Mucosa of gallbladder (tissue), 1 donor: ENCODE measurements at regions not wholly inside any gene's neighbourhood (a gene's known extent, or its start where the extent isn't known, plus 50 kb on each side); places are given as distances from the start of the nearest gene placed in this dataset.

Source experiments
- DNase-seq: peaks from one replicate; pipeline ENCODE4 v3.0.0-alpha.2; 2020; ENCODE audit warnings: low spot score
- donor health status: DM: no; HTN: no; CAD: no.

- DNase-seq, result no peak
Observed at GRCh38 chr6:163923658-163924411, 509.3 kb downstream of the QKI start.

GRCh38 chr6:163922562-163922961 is 508.0 kb downstream of the QKI start:
- no peak for DNase-seq

- no peak for DNase-seq
Observed at GRCh38 chr6:163919652-163920051, 505.1 kb downstream of the QKI start.

GRCh38 chr6:163916315-163917081 is 502.0 kb downstream of the QKI start:
- no peak for DNase-seq

- DNase-seq, result no peak
Observed at GRCh38 chr6:163915131-163915530, 500.6 kb downstream of the QKI start.

GRCh38 chr6:163913045-163913444 is 498.5 kb downstream of the QKI start:
- DNase-seq, result no peak

GRCh38 chr6:163906006-163906710 is 491.6 kb downstream of the QKI start:
- DNase-seq, result no peak

GRCh38 chr6:163904186-163904585 is 489.7 kb downstream of the QKI start:
- DNase-seq, result no peak

GRCh38 chr6:163903541-163903940 is 489.0 kb downstream of the QKI start:
- no peak for DNase-seq

- no peak for DNase-seq
Observed at GRCh38 chr6:163902993-163903392, 488.5 kb downstream of the QKI start.

GRCh38 chr6:163901681-163902080 is 487.2 kb downstream of the QKI start:
- DNase-seq, result no peak

GRCh38 chr6:163900570-163900969 is 486.1 kb downstream of the QKI start:
- DNase-seq, result no peak

GRCh38 chr6:163897669-163898068 is 483.2 kb downstream of the QKI start:
- no peak for DNase-seq

- DNase-seq, result no peak
Observed at GRCh38 chr6:163897030-163897429, 482.5 kb downstream of the QKI start.

GRCh38 chr6:163895162-163895561 is 480.6 kb downstream of the QKI start:
- no peak for DNase-seq

- no peak for DNase-seq
Observed at GRCh38 chr6:163893609-163894189, 479.2 kb downstream of the QKI start.

GRCh38 chr6:163892824-163893561 is 478.5 kb downstream of the QKI start:
- DNase-seq, result no peak

- no peak for DNase-seq
Observed at GRCh38 chr6:163889904-163890514, 475.5 kb downstream of the QKI start.

- no peak for DNase-seq
Observed at GRCh38 chr6:163888030-163888819, 473.7 kb downstream of the QKI start.

GRCh38 chr6:163886428-163886827 is 471.9 kb downstream of the QKI start:
- DNase-seq, result no peak
